Hindlimb muscle (tissue), 1 donor: ENCODE measurements at regions not wholly inside any gene's neighbourhood (a gene's known extent, or its start where the extent isn't known, plus 50 kb on each side); places are given as distances from the start of the nearest gene placed in this dataset.
"Not testable (repeated sequence)": the region's sequence is repeated elsewhere in the genome, so short reads cannot be mapped to it uniquely, and the experiment has no call there.

Experiments used
- DNase-seq: peaks from one replicate; pipeline ENCODE4 v3.0.0-alpha.2; 2013

- DNase-seq: no peak
Observed at GRCh38 chr14:29390081-29390832, 537.4 kb downstream of the PRKD1 start.

GRCh38 chr14:29391231-29391630 lies 536.4 kb downstream of the PRKD1 start:
- DNase-seq: no peak

GRCh38 chr14:29391801-29392200 lies 535.8 kb downstream of the PRKD1 start:
- DNase-seq: no peak

GRCh38 chr14:29392287-29392686 lies 535.4 kb downstream of the PRKD1 start:
- no peak for DNase-seq

GRCh38 chr14:29403091-29403490 lies 524.6 kb downstream of the PRKD1 start:
- no peak for DNase-seq

- no peak for DNase-seq
Observed at GRCh38 chr14:29410581-29410980, 517.1 kb downstream of the PRKD1 start.

GRCh38 chr14:29414931-29415330 lies 512.7 kb downstream of the PRKD1 start:
- not testable (repeated sequence) for DNase-seq

- DNase-seq: no peak
Observed at GRCh38 chr14:29419736-29420135, 507.9 kb downstream of the PRKD1 start.

GRCh38 chr14:29421156-29421728 lies 506.4 kb downstream of the PRKD1 start:
- no peak for DNase-seq

- no peak for DNase-seq
Observed at GRCh38 chr14:29425705-29426482, 501.8 kb downstream of the PRKD1 start.

GRCh38 chr14:29442696-29443095 lies 485.0 kb downstream of the PRKD1 start:
- DNase-seq: no peak

GRCh38 chr14:29444216-29444615 lies 483.4 kb downstream of the PRKD1 start:
- DNase-seq: no peak

GRCh38 chr14:29444805-29445204 lies 482.8 kb downstream of the PRKD1 start:
- no peak for DNase-seq

GRCh38 chr14:29446971-29447370 lies 480.7 kb downstream of the PRKD1 start:
- no peak for DNase-seq

GRCh38 chr14:29451941-29452340 lies 475.7 kb downstream of the PRKD1 start:
- DNase-seq: no peak

GRCh38 chr14:29453045-29453444 lies 474.6 kb downstream of the PRKD1 start:
- no peak for DNase-seq

GRCh38 chr14:29454026-29454693 lies 473.5 kb downstream of the PRKD1 start:
- DNase-seq: no peak

GRCh38 chr14:29458547-29458946 lies 469.1 kb downstream of the PRKD1 start:
- no peak for DNase-seq

- no peak for DNase-seq
Observed at GRCh38 chr14:29459531-29459930, 468.1 kb downstream of the PRKD1 start.

GRCh38 chr14:29459969-29460560 lies 467.6 kb downstream of the PRKD1 start:
- DNase-seq: no peak

- DNase-seq: no peak
Observed at GRCh38 chr14:29461101-29461500, 466.5 kb downstream of the PRKD1 start.

- no peak for DNase-seq
Observed at GRCh38 chr14:29461506-29461905, 466.1 kb downstream of the PRKD1 start.

- no peak for DNase-seq
Observed at GRCh38 chr14:29462321-29462720, 465.3 kb downstream of the PRKD1 start.
